ENCODE measurements at regions not wholly inside any gene's neighbourhood (a gene's known extent, or its start where the extent isn't known, plus 50 kb on each side); places are given as distances from the start of the nearest gene placed in this dataset.

DNA sequence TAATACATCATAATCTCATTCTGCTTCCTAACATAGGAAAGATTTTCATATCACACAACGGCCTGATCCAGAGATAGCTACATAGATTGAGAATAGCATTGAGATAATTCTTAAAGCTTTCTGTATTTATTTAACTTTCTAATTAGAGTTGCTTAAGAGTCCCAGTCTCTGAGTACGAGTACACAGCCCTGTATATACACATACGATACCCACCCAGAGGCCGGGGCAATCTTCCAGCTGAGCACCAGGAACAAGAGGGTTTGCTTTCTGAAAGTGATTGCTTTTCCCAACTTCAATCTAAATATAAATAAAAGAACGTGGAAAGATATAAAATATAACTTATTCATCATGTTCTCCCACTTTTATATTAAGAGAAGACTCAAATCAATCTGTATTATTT, 313.8 kb downstream of the COL12A1 start:
- TF ChIP-seq, protein P1, sequence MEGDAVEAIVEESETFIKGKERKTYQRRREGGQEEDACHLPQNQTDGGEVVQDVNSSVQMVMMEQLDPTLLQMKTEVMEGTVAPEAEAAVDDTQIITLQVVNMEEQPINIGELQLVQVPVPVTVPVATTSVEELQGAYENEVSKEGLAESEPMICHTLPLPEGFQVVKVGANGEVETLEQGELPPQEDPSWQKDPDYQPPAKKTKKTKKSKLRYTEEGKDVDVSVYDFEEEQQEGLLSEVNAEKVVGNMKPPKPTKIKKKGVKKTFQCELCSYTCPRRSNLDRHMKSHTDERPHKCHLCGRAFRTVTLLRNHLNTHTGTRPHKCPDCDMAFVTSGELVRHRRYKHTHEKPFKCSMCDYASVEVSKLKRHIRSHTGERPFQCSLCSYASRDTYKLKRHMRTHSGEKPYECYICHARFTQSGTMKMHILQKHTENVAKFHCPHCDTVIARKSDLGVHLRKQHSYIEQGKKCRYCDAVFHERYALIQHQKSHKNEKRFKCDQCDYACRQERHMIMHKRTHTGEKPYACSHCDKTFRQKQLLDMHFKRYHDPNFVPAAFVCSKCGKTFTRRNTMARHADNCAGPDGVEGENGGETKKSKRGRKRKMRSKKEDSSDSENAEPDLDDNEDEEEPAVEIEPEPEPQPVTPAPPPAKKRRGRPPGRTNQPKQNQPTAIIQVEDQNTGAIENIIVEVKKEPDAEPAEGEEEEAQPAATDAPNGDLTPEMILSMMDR (IDR thresholded peaks at IDR 0.05): no peak
- no peak for TF ChIP-seq EP300 (IDR thresholded peaks at IDR 0.05)
- no peak for TF ChIP-seq POLR2A (IDR thresholded peaks at IDR 0.05)

Measured in upper lobe of left lung (tissue), 4 donors.